Fibroblast of the aortic adventitia (primary cell): ENCODE measurements at regions not wholly inside any gene's neighbourhood (a gene's known extent, or its start where the extent isn't known, plus 50 kb on each side); places are given as distances from the start of the nearest gene placed in this dataset.
A peak's percentile ranks its signal among the peaks of the same experiment; 100 is the strongest.

Experiments used
- DNase-seq: peaks from one replicate; pipeline ENCODE4 v3.0.0-alpha.2; 2010; ENCODE audit warnings: low read depth
- H3K4me3 ChIP-seq: 2 replicates; pipeline ENCODE4 v1.5.1; 2011; ENCODE audit warnings: low read depth, mild to moderate bottlenecking, control low read depth, low read length, moderate library complexity
- CTCF ChIP-seq: IDR thresholded peaks from 2 replicates; pipeline ENCODE4 v1.5.1; 2011; ENCODE audit warnings: mild to moderate bottlenecking, low read length, control low read depth, inconsistent platforms; ENCODE audit not compliant: insufficient read depth

GRCh38 chr11:62030071-62030684, 62.7 kb upstream of the FTH1 start:
- TF ChIP-seq CTCF = no peak

GRCh38 chr11:62026739-62027370, 59.4 kb upstream of the FTH1 start:
- no peak overlapping the region for H3K4me3 ChIP-seq
- no peak for DNase-seq
- TF ChIP-seq CTCF = no peak

More at GRCh38 chr11:62030071-62030684, 62.7 kb upstream of the FTH1 start:
- H3K4me3 ChIP-seq = no peak overlapping the region
- peak; percentile 11 for DNase-seq

GRCh38 chr11:62025487-62026105, 58.2 kb upstream of the FTH1 start:
- H3K4me3 ChIP-seq = no peak overlapping the region
- peak; percentile 97 for DNase-seq
- no peak for TF ChIP-seq CTCF

GRCh38 chr11:62024936-62025486, 57.6 kb upstream of the FTH1 start:
- TF ChIP-seq CTCF = no peak
- no peak overlapping the region for H3K4me3 ChIP-seq
- DNase-seq = no peak

GRCh38 chr11:62022211-62022610, 54.8 kb upstream of the FTH1 start:
- DNase-seq = no peak
- TF ChIP-seq CTCF = no peak
- H3K4me3 ChIP-seq = no peak overlapping the region

- H3K4me3 ChIP-seq = no peak overlapping the region
- no peak for TF ChIP-seq CTCF
- DNase-seq = peak; percentile 16
Measured at GRCh38 chr11:62020661-62021060, 53.2 kb upstream of the FTH1 start.
